Inflammatory macrophage treated with lipopolysaccharide for 4 hours (primary cell): ENCODE measurements at regions not wholly inside any gene's neighbourhood (a gene's known extent, or its start where the extent isn't known, plus 50 kb on each side); places are given as distances from the start of the nearest gene placed in this dataset.
"Not testable (repeated sequence)": the region's sequence is repeated elsewhere in the genome, so short reads cannot be mapped to it uniquely, and the experiment has no call there.

Source experiments
- DNase-seq: peaks from one replicate; pipeline ENCODE4 v3.0.0-alpha.2; 2020

DNA sequence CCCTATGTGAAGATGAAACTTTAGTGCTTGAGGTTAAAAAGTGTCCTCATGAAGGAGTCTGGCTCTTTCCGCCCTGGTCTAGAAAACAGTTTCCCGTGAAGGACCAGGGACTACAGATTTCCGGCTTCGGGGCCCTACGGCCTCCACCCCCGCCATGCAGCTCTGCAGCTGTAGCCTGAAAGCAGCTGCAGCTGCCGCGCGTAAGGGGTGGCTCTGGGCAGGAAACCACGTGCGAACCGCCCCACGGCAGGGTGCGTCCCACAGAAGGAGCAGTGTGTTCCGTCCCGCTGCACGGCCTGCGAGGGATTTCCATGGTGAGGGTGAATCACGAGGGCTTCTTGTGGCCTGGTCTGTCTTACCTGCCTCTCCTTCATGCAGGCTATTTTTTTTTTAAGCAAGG lies 117.0 kb downstream of the ERMARD start:
- no peak for DNase-seq

DNA sequence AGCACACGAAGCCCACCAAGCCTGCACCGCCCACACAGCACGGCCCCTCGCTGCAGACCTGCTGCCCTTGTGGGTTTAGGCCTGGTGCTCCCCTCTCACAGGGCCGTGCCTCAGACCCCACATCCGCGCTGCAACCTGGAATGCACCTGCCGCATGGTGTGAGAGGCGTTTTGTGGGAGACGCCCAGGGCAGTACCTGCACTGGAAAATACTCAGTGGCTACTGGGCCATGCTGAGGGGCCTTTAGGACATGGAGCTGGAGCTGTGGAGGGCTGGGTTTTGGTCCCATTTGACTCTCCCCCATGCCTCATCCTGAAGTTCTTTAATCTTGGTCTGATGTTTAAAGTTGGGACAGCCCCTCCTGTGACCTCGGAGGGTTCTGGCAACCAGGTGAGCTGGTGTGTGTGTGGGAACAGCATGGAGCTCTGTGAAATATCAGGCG lies 116.3 kb downstream of the ERMARD start:
- DNase-seq, result no peak

DNA sequence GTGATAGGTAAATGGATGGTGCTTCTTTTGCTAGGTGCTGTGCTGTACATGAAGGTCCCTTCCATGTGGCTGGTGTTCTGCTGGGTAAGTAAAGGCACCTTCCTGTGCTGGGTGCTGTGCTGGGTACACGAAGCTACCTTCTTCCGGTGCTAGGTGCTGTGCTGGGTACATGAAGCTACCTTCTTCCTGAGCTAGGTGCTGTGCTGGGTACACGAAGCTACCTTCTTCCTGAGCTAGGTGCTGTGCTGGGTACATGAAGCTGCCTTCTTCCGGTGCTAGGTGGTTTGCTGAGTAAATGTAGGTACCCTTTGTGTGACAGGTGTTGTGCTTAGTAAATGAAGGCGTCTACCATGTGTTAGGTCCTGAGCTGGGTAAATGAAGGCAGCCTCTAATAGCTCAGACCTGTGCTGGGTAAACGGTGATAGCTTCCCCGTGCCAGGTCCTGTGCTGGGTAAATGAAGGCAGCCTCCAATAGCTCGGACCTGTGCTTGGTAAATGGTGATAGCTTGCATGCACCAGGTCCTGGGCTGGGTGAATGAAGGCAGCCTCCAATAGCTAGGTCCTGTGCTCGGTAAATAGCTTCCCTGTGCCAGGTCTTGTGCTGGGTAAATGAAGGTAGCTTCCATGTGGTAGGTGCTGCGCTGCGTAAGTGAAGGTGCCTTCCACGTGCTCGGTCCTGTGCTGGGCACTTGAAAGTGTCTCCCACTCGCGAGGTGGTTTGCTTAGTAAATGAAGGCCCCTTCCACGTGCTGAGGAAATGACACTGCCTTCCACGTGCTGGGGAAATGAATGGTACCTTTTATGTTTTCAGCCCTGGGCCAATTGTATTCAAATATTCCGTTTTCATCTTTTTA lies 115.5 kb downstream of the ERMARD start:
- DNase-seq, result no peak

DNA sequence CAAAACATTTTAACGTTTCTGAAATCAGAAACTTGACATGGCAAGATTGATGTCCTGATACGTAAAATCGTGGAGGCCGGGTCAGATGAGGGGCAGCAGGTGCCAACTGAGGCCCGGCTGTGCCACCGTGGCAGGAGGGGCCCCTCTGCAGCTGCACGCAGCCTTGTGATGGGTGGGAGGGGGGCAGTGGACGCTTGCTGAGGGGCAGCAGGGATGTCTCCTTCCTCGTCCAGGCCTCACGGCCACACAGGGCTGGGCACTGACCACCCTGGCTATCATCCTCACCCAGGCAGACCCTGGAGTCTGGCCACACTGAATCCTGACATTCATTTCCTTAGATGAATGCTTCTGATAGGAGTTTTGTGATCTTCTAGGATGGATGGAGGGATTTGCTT lies 114.7 kb downstream of the ERMARD start:
- no peak for DNase-seq

DNA sequence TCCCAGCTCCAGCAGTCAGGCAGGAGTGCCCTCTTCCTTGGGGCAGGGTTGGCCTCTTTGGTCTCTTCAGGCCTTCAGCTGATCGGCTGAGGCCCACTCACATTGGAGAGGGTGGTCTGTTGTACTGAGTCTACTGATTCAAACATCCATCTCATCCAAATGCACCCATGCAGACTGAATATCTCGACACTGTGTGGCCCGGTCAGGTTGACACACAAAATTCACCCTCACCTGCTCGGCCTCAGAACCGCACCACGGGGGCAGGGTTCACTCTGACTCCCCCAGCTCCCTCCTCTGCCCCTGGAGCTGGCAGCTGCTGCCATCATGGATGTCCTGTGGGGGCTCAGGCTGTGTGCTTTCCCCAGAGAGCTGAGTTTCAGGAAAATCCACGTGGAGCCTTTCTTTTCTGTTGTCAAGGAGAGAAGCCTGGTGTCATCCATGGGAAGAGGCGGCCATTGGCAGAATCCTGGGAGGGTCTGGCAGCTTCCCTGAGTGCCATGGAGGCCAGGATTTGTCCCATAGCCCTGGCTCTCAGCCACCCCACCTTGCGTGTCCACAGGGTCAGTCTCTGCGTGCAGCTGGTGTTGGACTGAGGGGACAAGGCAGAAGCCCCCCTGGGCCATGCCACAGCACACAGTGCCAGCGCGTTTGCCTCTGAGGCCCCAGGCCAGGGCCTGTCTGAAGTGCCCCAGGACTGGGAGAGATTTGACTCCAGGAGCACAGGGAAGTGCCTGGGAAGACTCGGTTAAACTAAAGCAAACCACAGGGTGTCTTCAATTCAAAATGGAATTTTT lies 114.1 kb downstream of the ERMARD start:
- no peak for DNase-seq

DNA sequence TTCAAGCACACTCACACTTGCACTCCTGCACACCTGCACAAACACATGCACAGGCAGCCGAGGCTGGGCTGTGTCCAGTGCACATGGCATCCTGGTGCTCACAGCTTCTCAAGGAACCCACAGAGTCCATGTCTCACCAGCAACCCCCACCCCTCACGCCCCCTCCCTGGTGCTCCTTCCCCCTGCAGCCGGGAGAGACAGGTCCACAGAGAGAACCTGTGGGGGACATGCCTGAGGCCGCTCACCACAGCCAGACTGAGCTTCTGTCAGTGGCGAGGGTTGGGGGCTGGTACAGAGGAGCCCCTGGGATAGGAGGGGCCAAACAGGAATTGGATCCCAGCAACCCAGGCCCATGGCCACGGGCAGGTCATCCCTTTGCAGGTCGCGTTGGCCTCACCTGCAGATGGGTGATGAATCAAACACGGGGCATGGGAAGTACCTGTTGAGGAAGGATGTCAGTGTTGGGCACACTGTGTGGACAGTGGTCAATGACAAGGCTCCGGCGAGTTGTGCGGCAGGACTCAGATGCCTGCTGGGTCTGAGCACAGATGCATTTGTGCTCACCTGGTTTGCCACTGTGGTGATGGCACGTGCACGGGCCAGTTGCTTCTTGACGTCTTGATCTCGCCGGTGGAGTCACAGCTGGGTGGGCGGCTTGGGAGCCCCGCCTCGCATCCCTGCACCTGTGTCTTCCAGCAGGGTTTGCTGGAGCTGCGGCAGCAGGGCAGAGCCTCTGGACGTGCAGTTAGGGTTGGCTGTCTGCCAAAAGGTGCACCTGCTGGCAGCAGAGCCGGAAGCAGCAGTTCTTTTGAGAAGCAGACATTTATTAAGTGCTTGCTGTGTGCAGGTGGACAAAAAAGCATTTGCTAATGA lies 113.0 kb downstream of the ERMARD start:
- DNase-seq, result no peak

DNA sequence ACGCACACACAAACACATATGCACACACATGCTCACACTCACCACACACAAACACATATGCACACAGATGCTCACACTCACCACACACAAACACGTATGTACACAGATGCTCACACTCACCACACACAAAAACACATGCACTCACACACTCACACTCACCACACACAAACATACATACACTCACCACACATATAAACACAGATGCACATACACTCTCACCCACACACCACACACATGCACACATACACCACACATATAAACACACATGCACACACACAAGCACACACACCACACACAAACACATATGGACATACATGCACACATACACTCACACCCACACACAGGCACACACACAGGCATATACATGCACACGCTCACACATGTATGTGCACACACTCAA lies 112.3 kb downstream of the ERMARD start:
- DNase-seq, result no peak

DNA sequence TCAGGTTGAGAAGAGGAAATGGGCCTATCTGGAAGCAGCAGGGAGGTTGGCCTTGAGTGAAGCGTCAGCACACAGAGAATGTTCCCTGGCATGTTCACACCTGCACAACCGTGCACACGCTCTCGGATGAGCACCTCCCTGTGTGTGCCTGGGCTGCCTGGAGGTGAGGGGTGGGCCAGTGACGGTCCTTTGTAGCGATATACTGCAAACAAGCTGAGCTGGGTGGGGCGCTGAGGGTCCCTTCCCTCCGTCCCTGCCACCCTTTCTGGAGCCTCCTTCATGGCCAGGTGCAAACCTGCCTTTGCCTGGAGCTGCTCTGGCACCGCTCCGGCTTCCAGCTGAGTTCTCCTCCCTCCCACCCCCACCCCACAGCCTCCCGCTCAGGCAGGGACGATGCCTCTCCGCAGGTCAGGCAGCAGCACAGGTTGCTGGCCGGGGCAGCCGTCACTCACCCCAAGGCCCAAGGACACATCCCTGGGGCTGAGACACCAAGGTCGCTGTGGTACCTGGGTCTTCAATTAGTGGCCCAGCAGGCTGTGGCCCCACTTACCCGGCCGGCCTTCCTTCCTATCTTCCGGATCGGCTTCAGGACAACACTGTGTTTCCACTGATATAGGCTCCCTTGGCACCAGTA lies 111.6 kb downstream of the ERMARD start:
- no peak for DNase-seq

DNA sequence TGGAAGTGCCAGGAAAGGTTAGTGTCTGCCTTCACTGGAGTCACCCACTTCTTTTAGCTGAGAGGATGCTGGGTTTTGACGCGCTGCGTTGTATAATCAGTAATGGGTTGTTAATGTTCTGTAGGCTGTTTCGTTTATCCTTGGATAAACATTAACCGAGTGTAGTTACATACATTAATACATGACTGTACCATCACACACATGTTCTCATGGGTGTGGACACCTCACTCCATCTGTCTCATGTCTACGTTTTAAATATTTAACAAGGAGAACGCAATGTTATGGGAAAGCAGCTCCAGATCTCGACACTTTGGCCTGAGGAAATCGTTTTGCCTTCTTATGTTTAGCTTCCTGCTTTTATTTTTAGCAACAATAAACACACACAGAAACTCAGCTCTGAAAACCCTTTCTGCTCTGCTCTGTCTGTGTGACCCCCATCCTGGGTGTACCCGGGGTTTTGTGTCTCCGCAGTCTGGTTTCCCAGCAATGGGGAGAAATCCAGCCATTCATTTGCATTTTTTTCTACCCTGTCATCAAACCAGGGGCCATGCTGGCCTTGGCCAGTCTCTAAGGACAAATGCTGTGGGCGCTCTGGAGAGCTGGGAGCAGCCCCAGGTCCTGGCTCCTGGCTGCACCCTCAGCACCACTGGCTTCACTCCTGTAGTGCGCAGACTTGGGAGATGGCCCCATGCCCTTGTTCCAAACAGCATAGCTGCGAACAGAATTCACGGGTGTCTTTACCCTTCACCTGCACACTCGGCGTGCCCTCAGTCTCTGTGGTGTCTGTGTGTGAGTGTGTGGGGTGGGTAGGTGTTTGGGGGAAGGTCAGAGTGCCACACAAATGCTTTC lies 110.8 kb downstream of the ERMARD start:
- DNase-seq, result no peak

DNA sequence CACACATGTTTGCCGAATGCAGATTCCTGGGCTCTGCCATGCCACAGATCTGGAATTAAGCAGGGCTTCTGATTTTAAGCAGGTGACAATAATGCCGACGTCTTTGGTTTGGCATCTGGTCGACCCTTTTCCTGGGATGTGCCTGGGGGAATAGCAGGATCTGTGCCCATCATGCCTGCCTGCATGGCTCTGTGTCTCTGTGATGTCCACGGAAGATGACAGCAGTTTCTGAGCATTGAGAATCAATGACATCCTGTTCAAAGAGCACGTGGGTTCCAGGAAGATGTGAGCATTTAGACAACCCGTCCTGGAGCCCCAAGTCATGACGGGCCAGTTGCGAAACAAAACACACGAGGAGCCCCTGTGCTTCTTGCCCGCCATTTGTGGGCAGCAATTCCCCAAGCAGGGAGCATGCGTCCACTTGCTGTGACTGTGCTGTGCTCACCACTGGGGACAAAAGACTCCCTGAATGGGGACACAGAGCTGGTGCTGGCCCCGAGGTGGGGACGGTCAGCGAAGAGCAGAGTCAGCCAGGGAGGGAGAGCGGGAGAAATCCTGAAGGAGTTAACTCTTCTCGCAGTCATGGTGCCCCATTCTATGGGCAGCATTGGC lies 110.1 kb downstream of the ERMARD start:
- no peak for DNase-seq

DNA sequence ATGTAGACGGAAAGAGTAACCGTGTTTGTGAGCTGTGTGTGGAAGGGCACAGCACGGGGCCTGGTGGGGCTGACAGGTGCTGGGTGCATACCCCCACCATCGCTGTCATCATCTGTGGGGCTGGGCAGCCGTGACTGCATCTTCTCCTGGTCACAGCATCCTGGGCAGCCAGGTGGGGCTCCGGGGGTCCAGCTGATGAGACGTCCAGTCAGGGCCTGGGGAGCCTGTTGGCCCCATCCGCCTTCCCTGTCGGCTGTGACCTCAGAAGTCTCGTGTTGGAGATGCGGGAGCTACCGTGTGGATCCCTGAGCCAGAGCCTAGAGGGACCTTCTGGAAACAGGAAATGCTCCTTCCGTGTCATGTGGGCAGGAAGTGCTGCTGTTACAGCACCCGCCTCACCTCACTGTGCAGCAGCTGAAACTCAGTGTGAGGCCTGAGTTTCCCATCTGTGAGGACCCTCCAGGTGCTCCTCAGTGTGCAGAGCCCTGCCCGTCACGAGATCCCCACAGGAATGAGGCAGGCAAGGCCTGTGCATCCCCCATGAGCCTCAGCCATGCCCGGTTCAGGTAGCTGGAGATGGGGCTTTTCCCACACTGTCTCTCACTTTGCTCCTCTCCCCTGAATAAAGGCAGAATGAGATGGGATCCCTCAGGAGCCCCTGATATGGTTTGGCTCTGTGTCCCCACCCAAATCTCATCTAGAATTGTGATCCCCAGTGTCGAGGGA lies 108.7 kb downstream of the ERMARD start:
- DNase-seq, result no peak

DNA sequence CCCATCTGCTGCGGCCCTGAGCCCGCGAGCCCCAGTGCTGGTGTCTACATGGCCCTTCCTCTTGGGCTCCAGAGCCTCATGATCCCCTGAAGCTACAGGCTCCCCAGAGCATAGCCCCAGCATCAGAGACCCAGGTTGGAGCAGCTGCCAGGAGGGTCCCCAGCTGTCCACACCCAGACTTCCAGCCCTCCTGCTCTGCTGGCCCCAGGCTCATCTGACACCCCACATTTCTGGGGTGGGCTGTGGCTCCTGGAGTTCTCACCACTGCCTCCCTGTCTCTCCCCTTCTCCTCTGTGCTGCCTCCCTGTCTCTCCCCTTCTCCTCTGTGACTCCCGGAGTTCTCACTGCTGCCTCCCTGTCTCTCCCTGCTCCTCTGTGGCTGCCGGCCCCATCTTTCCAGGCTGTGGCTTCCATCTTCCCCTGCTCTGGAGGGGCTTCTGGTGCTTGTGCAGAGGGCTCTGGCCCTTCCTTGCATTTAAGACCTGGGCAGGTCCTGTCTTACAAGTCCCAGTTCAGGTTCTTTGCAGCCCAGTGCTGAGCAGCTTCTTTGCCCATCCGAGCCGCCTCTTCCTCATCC lies 108.1 kb downstream of the ERMARD start:
- no peak for DNase-seq

DNA sequence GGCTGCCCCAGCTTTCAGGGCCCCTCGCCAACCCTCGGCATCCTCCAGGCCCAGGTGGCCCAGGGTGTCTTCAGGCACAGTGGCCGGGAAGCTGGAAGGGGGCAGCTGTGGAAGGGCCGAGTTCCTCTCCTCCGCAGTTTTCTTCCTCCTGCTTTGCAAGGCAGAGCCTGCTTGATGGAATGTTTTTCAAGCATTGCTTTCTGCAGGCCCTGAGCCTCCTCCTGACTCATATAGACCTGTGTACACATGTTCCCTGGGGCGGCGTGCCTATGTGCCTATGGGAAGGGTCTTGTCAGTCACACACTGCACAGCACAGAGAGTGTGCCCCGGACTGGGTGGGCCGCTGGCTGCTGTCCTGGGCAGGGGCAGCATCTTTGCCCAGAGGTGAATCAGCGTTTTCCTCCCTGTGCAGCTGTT lies 107.5 kb downstream of the ERMARD start:
- DNase-seq, result no peak

DNA sequence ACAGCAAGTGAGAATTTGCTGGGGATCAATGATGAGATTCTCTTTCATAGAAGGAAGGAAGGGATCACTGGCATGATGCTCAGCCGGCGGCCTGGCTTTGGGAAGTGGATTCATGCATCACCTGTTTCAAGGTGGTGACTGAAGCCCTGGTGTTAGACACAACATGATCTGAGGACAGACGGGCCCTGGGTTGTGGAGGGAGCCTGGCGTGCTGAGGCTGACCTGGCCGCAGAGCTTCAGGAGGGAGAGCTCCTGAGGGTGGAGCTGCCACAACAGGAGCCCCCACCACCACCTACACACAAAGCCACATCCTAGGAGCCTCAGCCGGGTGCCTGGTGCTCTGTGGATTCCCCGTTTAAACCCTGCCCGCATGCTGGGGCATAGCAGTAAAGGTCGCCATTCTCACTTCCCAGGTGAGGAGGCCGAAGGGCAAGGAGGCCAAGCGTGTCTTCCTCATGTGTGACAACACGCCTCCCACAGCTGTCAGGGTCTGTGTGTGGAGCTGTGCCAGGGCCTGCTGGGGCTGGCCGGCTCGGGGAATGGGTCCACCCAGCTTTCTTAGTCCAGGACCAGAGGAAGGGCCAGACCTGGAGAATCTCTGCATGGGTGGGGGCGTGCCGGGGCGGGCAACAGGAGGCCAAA lies 107.0 kb downstream of the ERMARD start:
- no peak for DNase-seq

DNA sequence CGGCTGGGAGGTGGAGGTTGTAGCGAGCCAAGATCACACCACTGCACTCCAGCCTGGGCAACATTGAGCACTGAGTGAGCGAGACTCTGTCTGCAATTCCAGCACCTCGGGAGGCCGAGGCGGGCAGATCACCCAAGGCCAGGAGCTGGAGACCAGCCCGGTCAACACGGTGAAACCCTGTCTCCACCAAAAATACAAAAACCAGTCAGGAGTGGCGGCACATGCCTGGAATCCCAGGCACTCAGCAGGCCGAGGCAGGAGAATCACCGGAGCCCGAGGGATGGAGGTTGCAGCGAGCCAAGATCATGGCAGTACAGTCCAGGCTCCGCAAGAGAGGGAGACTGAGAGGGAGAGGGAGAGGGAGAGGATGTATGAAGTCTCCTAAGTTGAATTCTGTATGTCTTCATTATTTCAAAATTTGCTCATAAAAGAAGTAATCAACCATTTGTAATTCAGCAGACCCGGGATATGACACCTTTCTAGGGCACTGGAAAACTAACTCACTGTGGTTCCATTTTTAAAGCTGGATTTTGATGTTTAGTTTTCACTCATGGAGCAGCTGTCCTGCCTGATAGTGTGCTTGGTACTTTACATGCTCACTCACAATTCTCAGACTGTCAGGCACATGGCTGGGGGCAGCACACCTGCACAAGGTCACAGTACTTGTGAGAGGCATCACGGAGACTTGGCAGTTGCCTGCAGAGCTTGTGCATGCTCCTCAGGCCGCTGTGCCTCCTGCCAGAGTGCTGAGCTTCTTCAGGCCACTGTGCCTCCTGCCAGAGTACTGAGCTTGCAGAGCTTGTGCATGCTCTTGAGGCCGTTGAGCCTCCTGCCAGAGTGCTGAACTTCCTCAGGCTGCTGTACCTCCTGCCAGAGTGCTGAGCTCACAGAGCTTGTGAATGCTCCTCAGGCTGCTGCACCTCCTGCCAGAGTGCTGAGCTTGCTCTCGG lies 106.2 kb downstream of the ERMARD start:
- DNase-seq, result no peak

DNA sequence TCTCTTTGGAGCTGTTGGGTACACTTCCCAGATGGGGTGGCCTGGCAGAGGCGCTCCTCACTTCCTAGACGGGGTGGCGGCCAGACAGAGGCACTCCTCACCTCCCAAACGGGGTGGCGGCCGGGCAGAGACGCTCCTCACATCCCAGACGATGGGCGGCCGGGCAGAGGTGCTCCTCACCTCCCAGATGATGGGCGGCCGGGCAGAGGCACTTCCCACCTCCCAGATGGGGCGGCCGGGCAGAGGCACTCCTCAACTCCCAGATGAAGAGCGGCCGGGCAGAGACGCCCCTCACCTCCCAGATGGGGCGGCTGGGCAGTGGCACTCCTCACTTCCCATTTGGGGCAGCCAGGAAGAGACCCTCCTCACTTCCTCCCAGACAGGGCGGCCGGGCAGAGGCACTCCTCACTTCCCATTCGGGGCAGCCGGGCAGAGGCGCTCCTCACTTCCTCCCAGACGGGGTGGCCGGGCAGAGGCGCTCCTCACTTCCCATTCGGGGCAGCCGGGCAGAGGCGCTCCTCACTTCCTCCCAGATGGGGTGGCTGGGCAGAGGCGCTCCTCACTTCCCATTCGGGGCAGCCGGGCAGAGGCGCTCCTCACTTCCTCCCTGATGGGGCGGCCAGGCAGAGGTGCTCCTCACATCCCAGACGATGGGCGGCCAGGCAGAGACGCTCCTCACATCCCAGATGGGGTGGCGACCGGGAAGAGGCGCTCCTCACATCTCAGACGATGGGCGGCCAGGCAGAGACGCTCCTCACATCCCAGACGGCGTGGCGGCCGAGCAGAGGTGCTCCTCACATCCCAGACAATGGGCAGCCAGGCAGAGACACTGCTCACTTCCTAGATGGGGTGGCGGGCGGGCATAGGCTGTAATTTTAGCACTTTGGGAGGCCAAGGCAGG lies 105.3 kb downstream of the ERMARD start:
- DNase-seq, result not testable (repeated sequence)

DNA sequence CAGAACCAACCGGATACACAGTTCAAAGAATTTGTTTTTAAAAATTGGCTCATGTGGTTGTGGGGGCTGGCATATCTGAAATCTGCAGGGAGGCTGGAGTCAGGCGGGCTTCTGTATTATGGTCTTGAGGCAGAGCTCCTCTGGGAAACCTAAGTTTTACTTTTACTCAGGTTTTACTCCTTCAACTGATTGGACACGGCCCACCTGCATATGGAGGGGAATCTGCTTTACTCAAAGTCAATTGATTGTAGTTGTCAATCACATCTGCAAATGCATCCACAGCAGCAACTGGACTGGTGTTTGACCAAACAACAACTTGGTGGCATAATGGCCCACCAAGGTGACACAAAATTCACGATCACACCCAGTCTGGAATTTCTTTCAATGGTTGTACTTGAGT lies 103.4 kb downstream of the ERMARD start:
- DNase-seq, result no peak
